ENCODE measurements at regions not wholly inside any gene's neighbourhood (a gene's known extent, or its start where the extent isn't known, plus 50 kb on each side); places are given as distances from the start of the nearest gene placed in this dataset.
"Not testable (repeated sequence)": the region's sequence is repeated elsewhere in the genome, so short reads cannot be mapped to it uniquely, and the experiment has no call there.

GRCh38 chr3:63126530-63126929, 151.6 kb upstream of the SYNPR start:
- no peak for FAIRE-seq

- FAIRE-seq = no peak
Measured at GRCh38 chr3:63128380-63128779, 149.7 kb upstream of the SYNPR start.

GRCh38 chr3:63130625-63131024, 147.5 kb upstream of the SYNPR start:
- FAIRE-seq = no peak

- no peak for FAIRE-seq
Measured at GRCh38 chr3:63132461-63133250, 145.5 kb upstream of the SYNPR start.

GRCh38 chr3:63135367-63135766, 142.7 kb upstream of the SYNPR start:
- FAIRE-seq = no peak

GRCh38 chr3:63136249-63136648, 141.9 kb upstream of the SYNPR start:
- FAIRE-seq = not testable (repeated sequence)

- no peak for FAIRE-seq
Measured at GRCh38 chr3:63142681-63143080, 135.4 kb upstream of the SYNPR start.

GRCh38 chr3:63146154-63146553, 132.0 kb upstream of the SYNPR start:
- FAIRE-seq = no peak

- no peak for FAIRE-seq
Measured at GRCh38 chr3:63150880-63151279, 127.2 kb upstream of the SYNPR start.

GRCh38 chr3:63151897-63152296, 126.2 kb upstream of the SYNPR start:
- no peak for FAIRE-seq

GRCh38 chr3:63159764-63160163, 118.3 kb upstream of the SYNPR start:
- no peak for FAIRE-seq

- FAIRE-seq = no peak
Measured at GRCh38 chr3:63167113-63167512, 111.0 kb upstream of the SYNPR start.

GRCh38 chr3:63168179-63168578, 109.9 kb upstream of the SYNPR start:
- no peak for FAIRE-seq

GRCh38 chr3:63179862-63180522, 98.1 kb upstream of the SYNPR start:
- FAIRE-seq = no peak

- no peak for FAIRE-seq
Measured at GRCh38 chr3:63192248-63192647, 85.9 kb upstream of the SYNPR start.

GRCh38 chr3:63193647-63194046, 84.5 kb upstream of the SYNPR start:
- peak; percentile 21 for FAIRE-seq

- no peak for FAIRE-seq
Measured at GRCh38 chr3:63199606-63200005, 78.5 kb upstream of the SYNPR start.

GRCh38 chr3:63202529-63202928, 75.6 kb upstream of the SYNPR start:
- FAIRE-seq = no peak

- FAIRE-seq = no peak
Measured at GRCh38 chr3:63207066-63207590, 71.0 kb upstream of the SYNPR start.

GRCh38 chr3:63228087-63228486, 50.0 kb upstream of the SYNPR start:
- no peak for FAIRE-seq

All from G401.6 (cell line).